Esophagus squamous epithelium (tissue), 4 donors: ENCODE measurements at regions not wholly inside any gene's neighbourhood (a gene's known extent, or its start where the extent isn't known, plus 50 kb on each side); places are given as distances from the start of the nearest gene placed in this dataset.

Source experiments
- CTCF ChIP-seq, 6 experiments: fragments of 450-650 bp in 4 of 6; fragments of 200-600 bp in 2 of 6; sonication (generic) in 2 of 6; IDR thresholded peaks; one replicate each; pipeline ENCODE4 v1.5.1; 2016 to 2019; ENCODE audit warnings: antibody characterized with exemption in 6 of 6, mild to moderate bottlenecking in 4 of 6, moderate library complexity in 4 of 6
- POLR2A ChIP-seq, 4 donors: fragments of 450-650 bp; IDR thresholded peaks; one replicate each; pipeline ENCODE4 v1.6.1; 2017; ENCODE audit warnings: antibody characterized with exemption in 4 of 4, mild to moderate bottlenecking in 4 of 4, moderate library complexity in 3 of 4

- TF ChIP-seq CTCF (IDR thresholded peaks at IDR 0.05) (no peak), POLR2A (IDR thresholded peaks at IDR 0.05) (no peak)
These were observed 147.1 kb upstream of the PPP1R26 start for GRCh38 chr9:135332516-135332915.
